GM19239 (cell line): ENCODE measurements at regions not wholly inside any gene's neighbourhood (a gene's known extent, or its start where the extent isn't known, plus 50 kb on each side); places are given as distances from the start of the nearest gene placed in this dataset.
"Not testable (repeated sequence)": the region's sequence is repeated elsewhere in the genome, so short reads cannot be mapped to it uniquely, and the experiment has no call there.

Experiments used
- DNase-seq: peaks from one replicate; pipeline ENCODE4 v3.0.0; 2011; ENCODE audit warnings: low spot score; ENCODE audit not compliant: insufficient read length
- FAIRE-seq: peaks from 2 replicates; lab custom pipeline; 2011; peaks lifted over from hg19 to GRCh38; lab: Jason Lieb, UNC

- DNase-seq (no peak), FAIRE-seq (no peak)
These were observed 158.2 kb downstream of the DEFB131A start for GRCh38 chr4:9602389-9602914.

- FAIRE-seq, DNase-seq: not testable (repeated sequence)
These were observed 160.0 kb downstream of the DEFB131A start for GRCh38 chr4:9604031-9604892.

- not testable (repeated sequence) for FAIRE-seq
These were observed 160.6 kb downstream of the DEFB131A start for GRCh38 chr4:9604893-9605190.

GRCh38 chr4:9608300-9608699 lies 164.1 kb downstream of the DEFB131A start:
- no peak for FAIRE-seq
- no peak for DNase-seq

More at GRCh38 chr4:9604893-9605190, 160.6 kb downstream of the DEFB131A start:
- not testable (repeated sequence) for DNase-seq

GRCh38 chr4:9610321-9610720 lies 166.1 kb downstream of the DEFB131A start:
- FAIRE-seq, DNase-seq: not testable (repeated sequence)

GRCh38 chr4:9611101-9611500 lies 166.9 kb downstream of the DEFB131A start:
- no peak for FAIRE-seq
- no peak for DNase-seq

GRCh38 chr4:9636411-9636810 lies 145.0 kb upstream of the DRD5 start:
- DNase-seq, FAIRE-seq: not testable (repeated sequence)

GRCh38 chr4:9659678-9660077 lies 121.8 kb upstream of the DRD5 start:
- FAIRE-seq, DNase-seq: not testable (repeated sequence)

- FAIRE-seq, DNase-seq: not testable (repeated sequence)
These were observed 120.5 kb upstream of the DRD5 start for GRCh38 chr4:9660955-9661354.

GRCh38 chr4:9670725-9671124 lies 110.7 kb upstream of the DRD5 start:
- DNase-seq, FAIRE-seq: not testable (repeated sequence)

GRCh38 chr4:9677357-9677756 lies 104.1 kb upstream of the DRD5 start:
- FAIRE-seq, DNase-seq: not testable (repeated sequence)

GRCh38 chr4:9679704-9680478 lies 101.5 kb upstream of the DRD5 start:
- DNase-seq (no peak), FAIRE-seq (no peak)

GRCh38 chr4:9683174-9683573 lies 98.3 kb upstream of the DRD5 start:
- not testable (repeated sequence) for FAIRE-seq

GRCh38 chr4:9685016-9685415 lies 96.4 kb upstream of the DRD5 start:
- not testable (repeated sequence) for FAIRE-seq

More at GRCh38 chr4:9683174-9683573, 98.3 kb upstream of the DRD5 start:
- DNase-seq: not testable (repeated sequence)

GRCh38 chr4:9685692-9686091 lies 95.7 kb upstream of the DRD5 start:
- DNase-seq: no peak
- no peak for FAIRE-seq

More at GRCh38 chr4:9685016-9685415, 96.4 kb upstream of the DRD5 start:
- DNase-seq: not testable (repeated sequence)

GRCh38 chr4:9690636-9691237 lies 90.7 kb upstream of the DRD5 start:
- FAIRE-seq, DNase-seq: not testable (repeated sequence)

- peak; percentile 80 for DNase-seq
These were observed 90.0 kb upstream of the DRD5 start for GRCh38 chr4:9691238-9692065.

GRCh38 chr4:9692791-9693491 lies 88.5 kb upstream of the DRD5 start:
- DNase-seq, FAIRE-seq: not testable (repeated sequence)

More at GRCh38 chr4:9691238-9692065, 90.0 kb upstream of the DRD5 start:
- FAIRE-seq: no peak

GRCh38 chr4:9694403-9694802 lies 87.0 kb upstream of the DRD5 start:
- not testable (repeated sequence) for DNase-seq, FAIRE-seq
